ENCODE measurements at regions not wholly inside any gene's neighbourhood (a gene's known extent, or its start where the extent isn't known, plus 50 kb on each side); places are given as distances from the start of the nearest gene placed in this dataset.

DNA sequence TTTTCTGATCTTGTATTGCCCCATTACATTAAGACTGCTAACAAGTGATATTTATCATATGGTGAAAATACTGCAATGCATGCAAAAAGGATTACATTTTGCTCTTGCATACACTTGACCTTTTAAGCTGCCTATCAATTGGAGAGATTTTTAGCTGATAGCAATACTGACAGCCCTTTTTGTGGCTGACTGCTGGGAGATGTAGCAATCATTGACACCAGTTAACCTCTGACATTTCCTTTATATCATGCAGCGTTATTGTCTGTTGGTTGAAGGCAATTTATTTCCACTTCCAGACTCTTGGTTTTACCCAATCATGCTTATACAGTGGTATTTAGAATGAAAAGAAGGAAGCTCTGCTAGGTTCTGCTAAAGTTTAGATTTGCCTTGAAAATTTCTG lies 364.0 kb downstream of the LMO7 start:
- CTCF ChIA-PET, result interaction anchor here (1.0 kb wide), 2 partner anchors 17 to 124 kb away, joined by 3 to 4 read pairs; no protein-coding TSS in a partner anchor

GRCh38 chr13:75996582-75996981 lies 360.5 kb downstream of the LMO7 start:
- H3K9ac ChIP-seq, result no peak overlapping the region
- no peaks in the 10 kb centered on the region for H3K36me3 ChIP-seq (replicated peaks in 1 of 2; ENCODE audit: control insufficient read depth in 1 of 2, insufficient read depth in 2 of 2, low read length in 1 of 2)
- H3K4me1 ChIP-seq (ENCODE audit: control insufficient read depth in 1 of 2, insufficient read depth in 2 of 2, low read depth in 1 of 2, low read length in 1 of 2), result no peaks in the 10 kb centered on the region
- ChIA-PET POLR2A (no interaction called here), CTCF (no interaction called here)
- 9% methylated on average over 2 of the region's 2 CpGs for WGBS (ENCODE audit: low lambda C conversion rate)
- no peaks in the 10 kb centered on the region for H3K9me3 ChIP-seq
- no peaks in the 10 kb centered on the region for H3K27me3 ChIP-seq (ENCODE audit: insufficient read depth)
- no peaks in the 10 kb centered on the region for H3F3A ChIP-seq (replicated peaks; ENCODE audit: insufficient read depth)
- no peaks in the 10 kb centered on the region for H3K79me2 ChIP-seq (ENCODE audit: insufficient read depth)
- H3K4me2 ChIP-seq, result no peak overlapping the region
- no peak for DNase-seq
- no peaks in the 10 kb centered on the region for H3K9me2 ChIP-seq
- H4K20me1 ChIP-seq (ENCODE audit: insufficient read depth), result no peaks in the 10 kb centered on the region
- H3K27ac ChIP-seq (ENCODE audit: low read depth in 2 of 2, low read length in 1 of 2), result no peak overlapping the region
- H2AFZ ChIP-seq (ENCODE audit: low read depth), result no peak overlapping the region
- no peak overlapping the region for H3K4me3 ChIP-seq (ENCODE audit: low read depth in 2 of 2, low read length in 1 of 2)
- TF ChIP-seq YY1 (IDR thresholded peaks at IDR 0.05; ENCODE audit: low read depth) (no peak), ZBTB33 (IDR thresholded peaks at IDR 0.05; ENCODE audit: borderline replicate concordance, low read depth) (no peak), GATA2 (CRISPR knock-in tag; IDR thresholded peaks at IDR 0.05) (no peak), RCOR1 (IDR thresholded peaks at IDR 0.05; ENCODE audit: low read length) (no peak)
- TF ChIP-seq, protein P1, sequence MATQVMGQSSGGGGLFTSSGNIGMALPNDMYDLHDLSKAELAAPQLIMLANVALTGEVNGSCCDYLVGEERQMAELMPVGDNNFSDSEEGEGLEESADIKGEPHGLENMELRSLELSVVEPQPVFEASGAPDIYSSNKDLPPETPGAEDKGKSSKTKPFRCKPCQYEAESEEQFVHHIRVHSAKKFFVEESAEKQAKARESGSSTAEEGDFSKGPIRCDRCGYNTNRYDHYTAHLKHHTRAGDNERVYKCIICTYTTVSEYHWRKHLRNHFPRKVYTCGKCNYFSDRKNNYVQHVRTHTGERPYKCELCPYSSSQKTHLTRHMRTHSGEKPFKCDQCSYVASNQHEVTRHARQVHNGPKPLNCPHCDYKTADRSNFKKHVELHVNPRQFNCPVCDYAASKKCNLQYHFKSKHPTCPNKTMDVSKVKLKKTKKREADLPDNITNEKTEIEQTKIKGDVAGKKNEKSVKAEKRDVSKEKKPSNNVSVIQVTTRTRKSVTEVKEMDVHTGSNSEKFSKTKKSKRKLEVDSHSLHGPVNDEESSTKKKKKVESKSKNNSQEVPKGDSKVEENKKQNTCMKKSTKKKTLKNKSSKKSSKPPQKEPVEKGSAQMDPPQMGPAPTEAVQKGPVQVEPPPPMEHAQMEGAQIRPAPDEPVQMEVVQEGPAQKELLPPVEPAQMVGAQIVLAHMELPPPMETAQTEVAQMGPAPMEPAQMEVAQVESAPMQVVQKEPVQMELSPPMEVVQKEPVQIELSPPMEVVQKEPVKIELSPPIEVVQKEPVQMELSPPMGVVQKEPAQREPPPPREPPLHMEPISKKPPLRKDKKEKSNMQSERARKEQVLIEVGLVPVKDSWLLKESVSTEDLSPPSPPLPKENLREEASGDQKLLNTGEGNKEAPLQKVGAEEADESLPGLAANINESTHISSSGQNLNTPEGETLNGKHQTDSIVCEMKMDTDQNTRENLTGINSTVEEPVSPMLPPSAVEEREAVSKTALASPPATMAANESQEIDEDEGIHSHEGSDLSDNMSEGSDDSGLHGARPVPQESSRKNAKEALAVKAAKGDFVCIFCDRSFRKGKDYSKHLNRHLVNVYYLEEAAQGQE (IDR thresholded peaks at IDR 0.05; ENCODE audit: low read depth, low read length), result no peak
- TF ChIP-seq, protein P2, sequence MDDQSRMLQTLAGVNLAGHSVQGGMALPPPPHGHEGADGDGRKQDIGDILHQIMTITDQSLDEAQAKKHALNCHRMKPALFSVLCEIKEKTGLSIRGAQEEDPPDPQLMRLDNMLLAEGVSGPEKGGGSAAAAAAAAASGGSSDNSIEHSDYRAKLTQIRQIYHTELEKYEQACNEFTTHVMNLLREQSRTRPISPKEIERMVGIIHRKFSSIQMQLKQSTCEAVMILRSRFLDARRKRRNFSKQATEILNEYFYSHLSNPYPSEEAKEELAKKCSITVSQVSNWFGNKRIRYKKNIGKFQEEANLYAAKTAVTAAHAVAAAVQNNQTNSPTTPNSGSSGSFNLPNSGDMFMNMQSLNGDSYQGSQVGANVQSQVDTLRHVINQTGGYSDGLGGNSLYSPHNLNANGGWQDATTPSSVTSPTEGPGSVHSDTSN (IDR thresholded peaks at IDR 0.05), result no peak

More for the DNA sequence above, 364.0 kb downstream of the LMO7 start:
- Histone ChIP-seq H3K27me3 (ENCODE audit: insufficient read depth) (no peaks in the 10 kb centered on the region), H3K9me2 (peaks cover 4% of the 10 kb centered on the region; the same call in 1 of the 2 replicates), H3K4me1 (ENCODE audit: control insufficient read depth in 1 of 2, insufficient read depth in 2 of 2, low read depth in 1 of 2, low read length in 1 of 2) (no peaks in the 10 kb centered on the region), H3K4me2 (no peak overlapping the region), H3K9me3 (no peaks in the 10 kb centered on the region), H2AFZ (ENCODE audit: low read depth) (no peak overlapping the region), H3K4me3 (ENCODE audit: low read depth in 2 of 2, low read length in 1 of 2) (no peak overlapping the region), H3K36me3 (replicated peaks in 1 of 2; ENCODE audit: control insufficient read depth in 1 of 2, insufficient read depth in 2 of 2, low read length in 1 of 2) (no peaks in the 10 kb centered on the region), H3K9ac (no peak overlapping the region), H3F3A (replicated peaks; ENCODE audit: insufficient read depth) (no peaks in the 10 kb centered on the region), H3K79me2 (ENCODE audit: insufficient read depth) (no peaks in the 10 kb centered on the region), H4K20me1 (ENCODE audit: insufficient read depth) (no peaks in the 10 kb centered on the region), H3K27ac (ENCODE audit: low read depth in 2 of 2, low read length in 1 of 2) (no peak overlapping the region)
- TF ChIP-seq, protein P3, sequence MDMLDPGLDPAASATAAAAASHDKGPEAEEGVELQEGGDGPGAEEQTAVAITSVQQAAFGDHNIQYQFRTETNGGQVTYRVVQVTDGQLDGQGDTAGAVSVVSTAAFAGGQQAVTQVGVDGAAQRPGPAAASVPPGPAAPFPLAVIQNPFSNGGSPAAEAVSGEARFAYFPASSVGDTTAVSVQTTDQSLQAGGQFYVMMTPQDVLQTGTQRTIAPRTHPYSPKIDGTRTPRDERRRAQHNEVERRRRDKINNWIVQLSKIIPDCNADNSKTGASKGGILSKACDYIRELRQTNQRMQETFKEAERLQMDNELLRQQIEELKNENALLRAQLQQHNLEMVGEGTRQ (IDR thresholded peaks at IDR 0.05; ENCODE audit: borderline replicate concordance, low read depth, low read length), result no peak
- TF ChIP-seq GATA2 (CRISPR knock-in tag; IDR thresholded peaks at IDR 0.05) (no peak), SMC3 (IDR thresholded peaks at IDR 0.05; ENCODE audit: low read depth, low read length) (no peak), NRF1 (IDR thresholded peaks at IDR 0.05; ENCODE audit: low read depth, low read length) (no peak), FOXM1 (IDR thresholded peaks at IDR 0.05; ENCODE audit: low read depth) (no peak), MXI1 (IDR thresholded peaks at IDR 0.05; ENCODE audit: low read depth, low read length) (no peak), JUND (IDR thresholded peaks at IDR 0.05) (no peak)
- TF ChIP-seq, protein P2 (IDR thresholded peaks at IDR 0.05), result no peak
- TF ChIP-seq, protein P1 (IDR thresholded peaks at IDR 0.05; ENCODE audit: low read depth, low read length), result no peak
- WGBS (ENCODE audit: low lambda C conversion rate), result 13% methylated on average over 1 of the region's 1 CpG
- POLR2A ChIA-PET, result no interaction called here
- DNase-seq, result no peak
